ENCODE measurements at regions not wholly inside any gene's neighbourhood (a gene's known extent, or its start where the extent isn't known, plus 50 kb on each side); places are given as distances from the start of the nearest gene placed in this dataset.

- TF ChIP-seq, protein P1, sequence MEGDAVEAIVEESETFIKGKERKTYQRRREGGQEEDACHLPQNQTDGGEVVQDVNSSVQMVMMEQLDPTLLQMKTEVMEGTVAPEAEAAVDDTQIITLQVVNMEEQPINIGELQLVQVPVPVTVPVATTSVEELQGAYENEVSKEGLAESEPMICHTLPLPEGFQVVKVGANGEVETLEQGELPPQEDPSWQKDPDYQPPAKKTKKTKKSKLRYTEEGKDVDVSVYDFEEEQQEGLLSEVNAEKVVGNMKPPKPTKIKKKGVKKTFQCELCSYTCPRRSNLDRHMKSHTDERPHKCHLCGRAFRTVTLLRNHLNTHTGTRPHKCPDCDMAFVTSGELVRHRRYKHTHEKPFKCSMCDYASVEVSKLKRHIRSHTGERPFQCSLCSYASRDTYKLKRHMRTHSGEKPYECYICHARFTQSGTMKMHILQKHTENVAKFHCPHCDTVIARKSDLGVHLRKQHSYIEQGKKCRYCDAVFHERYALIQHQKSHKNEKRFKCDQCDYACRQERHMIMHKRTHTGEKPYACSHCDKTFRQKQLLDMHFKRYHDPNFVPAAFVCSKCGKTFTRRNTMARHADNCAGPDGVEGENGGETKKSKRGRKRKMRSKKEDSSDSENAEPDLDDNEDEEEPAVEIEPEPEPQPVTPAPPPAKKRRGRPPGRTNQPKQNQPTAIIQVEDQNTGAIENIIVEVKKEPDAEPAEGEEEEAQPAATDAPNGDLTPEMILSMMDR (IDR thresholded peaks at IDR 0.05) = no peak
- TF ChIP-seq POLR2A (IDR thresholded peaks at IDR 0.05) = no peak
- no peak for TF ChIP-seq EP300 (IDR thresholded peaks at IDR 0.05)
Measured at GRCh38 chr16:73792199-73793020, 504.2 kb upstream of the PSMD7 start.

Measured in tibial nerve (tissue), 4 donors.